ENCODE measurements at regions not wholly inside any gene's neighbourhood (a gene's known extent, or its start where the extent isn't known, plus 50 kb on each side); places are given as distances from the start of the nearest gene placed in this dataset.

DNA sequence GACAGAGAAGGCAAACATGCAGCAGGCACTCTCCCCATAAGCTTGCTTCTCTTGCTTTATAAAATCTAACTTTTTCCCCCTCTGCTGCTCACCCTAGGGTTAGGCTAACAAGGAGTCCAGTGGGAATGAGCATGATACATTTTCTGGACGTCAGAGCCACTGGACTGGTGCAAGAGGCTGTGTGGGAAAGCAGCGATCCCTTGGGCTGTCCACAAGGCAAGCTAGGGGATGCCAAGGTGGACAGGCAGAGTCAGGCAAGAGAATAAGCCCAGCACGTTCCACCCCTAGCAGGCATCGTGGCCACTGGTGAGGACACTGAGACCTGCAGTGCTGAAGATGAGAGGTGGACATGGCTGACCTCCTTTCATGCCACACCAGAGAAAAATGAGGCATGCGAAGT is 290.9 kb upstream of the ZMIZ1 start:
- DNase-seq = no peak

DNA sequence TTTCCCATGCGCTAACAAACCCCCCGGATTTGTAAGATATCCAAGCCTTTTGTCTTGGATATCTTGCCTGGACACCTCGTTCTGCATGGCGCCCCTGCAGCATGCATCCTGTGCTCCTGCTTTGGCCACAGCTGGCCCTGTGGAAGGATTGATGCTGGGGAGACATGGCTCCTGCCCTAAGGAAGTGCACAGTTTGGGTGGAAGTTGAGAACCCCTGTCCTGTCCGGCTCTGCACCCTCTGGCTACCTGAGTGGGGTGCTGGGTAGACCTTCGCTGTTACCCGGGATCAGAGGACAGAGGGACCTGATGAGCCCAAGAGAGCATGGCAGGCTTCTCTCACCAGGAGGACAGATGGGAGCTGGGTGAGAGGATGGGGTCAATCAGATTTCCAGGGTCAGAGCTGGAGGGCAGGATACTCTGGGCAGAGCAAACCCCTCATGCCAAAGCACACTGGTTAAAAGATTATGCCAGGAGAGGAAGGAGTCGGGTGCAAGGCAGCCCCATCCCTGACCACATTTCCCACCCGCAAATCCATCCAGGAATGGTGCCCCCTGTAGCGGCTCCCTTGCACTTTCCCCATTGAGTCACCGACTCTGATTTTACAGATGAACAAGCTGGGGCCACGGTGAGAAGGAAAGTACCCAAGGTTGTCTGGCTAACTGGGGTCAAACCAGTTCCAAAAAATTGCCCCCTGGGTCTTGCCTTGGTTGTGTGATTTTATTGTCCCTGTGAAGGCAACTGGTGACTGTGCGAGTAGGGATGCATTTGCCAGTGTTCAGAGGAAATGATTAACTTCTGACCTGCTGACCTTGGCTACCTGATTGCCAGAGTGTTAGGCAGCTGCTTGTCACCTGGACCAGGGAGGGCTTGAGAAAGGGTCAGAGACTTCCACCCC is 290.1 kb upstream of the ZMIZ1 start:
- no peak for DNase-seq

GRCh38 chr10:78779339-78779955 is 289.3 kb upstream of the ZMIZ1 start:
- DNase-seq = no peak

DNA sequence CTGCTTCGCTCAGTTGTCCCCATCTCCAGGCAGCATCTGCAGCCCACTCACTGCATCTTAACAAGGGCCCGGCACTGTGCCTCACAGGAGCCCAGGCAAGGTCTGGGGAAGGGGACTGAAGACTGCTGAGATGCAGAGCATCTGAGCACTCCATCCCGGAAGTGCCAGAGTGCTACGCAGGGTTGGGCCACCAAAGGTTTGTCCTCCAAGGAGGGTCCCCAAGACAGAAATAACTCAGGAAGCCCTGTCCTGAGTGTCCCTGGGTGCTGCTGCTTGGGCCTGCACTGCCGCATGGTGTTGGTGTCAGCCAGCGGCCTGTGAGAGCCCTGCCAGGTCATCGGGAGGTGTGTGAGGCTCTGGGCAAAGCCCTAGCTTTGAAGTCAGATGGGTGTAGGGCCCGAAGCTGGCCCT is 288.2 kb upstream of the ZMIZ1 start:
- no peak for DNase-seq

DNA sequence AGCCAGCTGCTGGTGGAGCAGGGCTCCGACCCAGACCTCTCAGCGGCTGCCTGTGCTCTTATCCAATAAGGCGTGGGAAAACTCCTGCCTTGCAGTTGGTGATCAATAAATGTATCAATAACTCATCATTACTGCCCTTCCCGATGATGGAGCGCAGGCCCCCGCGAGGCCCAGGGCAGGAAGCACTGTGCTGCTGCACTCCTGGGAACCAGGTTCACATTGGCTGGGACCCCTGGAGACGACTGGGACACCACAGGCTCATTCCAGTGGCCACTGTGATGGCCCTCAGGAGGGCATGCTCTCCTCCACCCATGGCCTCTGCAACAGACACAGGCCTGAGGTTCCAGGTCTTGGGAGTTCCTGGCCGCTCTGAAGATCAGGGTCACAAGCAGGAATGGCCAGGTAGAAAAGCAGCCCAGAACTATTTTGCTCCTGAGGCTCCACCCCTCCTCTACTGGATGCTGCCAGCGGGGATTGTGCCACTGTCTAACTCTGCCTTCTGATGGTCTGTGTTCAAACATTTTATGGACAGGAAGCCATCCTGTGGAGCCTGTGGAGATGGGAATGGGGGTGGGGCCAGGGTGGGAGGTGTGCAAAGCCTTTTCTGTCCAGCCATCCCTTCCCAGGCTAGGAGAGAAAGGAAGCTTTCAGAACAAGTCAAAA is 287.4 kb upstream of the ZMIZ1 start:
- no peak for DNase-seq

DNA sequence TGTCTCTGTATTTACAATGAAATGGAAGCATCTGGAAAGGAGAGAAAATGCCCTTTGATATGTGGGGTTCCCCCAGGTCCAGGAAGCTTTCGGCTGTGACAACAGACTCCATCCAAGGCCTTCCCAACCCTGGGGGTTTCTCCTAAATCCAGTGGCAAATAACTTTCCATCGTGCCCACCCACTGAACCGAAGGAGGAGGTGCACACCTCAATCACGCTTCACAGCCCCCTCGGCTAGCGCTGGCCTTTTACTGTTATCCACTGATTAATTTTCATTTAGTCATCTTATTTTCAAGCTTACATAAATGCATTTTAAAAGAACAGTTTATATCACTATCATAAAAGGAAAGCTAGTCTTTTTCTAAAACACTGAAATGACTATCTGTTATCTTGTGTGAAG is 286.8 kb upstream of the ZMIZ1 start:
- DNase-seq = no peak

DNA sequence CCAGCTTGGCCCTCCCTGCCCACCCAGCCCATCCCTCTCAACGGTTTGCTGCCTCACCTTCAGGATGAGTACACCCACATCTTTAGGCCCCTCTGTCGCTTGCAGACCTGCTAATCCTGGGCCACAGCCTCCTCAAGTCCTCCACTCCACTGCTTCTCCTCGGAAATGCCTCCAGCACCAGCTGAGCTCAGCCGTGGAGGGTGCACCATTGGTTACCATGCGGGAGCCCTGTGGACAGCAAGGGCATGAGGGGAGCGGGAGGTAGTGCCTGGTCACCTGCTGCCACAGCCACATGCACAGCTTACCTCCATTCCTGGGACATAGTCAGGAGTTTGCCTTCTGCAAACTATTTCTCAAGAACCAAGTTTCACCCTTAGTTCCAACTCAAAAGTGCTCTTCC is 286.3 kb upstream of the ZMIZ1 start:
- no peak for DNase-seq

DNA sequence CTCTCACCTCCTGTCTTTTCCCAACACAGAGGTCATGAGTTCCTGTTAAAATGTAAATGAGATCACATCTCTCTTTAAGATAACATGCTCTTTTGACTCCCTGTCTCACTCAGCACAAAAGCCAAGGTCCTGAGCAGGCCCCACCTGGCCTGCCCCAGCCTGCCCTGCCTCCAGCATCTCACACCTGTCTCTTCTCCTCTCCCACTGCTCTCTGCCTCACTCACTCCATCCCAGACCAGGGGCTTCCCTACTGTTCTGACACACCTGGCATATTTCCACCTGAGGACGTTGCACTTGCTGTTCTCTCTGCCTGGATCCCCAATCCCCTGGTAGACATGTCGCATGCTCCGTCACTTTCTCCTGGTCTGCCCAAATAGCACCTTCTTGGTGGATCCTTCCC is 285.0 kb upstream of the ZMIZ1 start:
- no peak for DNase-seq

- DNase-seq = no peak
These were observed 284.2 kb upstream of the ZMIZ1 start for GRCh38 chr10:78784546-78784945.

- DNase-seq = no peak
These were observed 283.7 kb upstream of the ZMIZ1 start for GRCh38 chr10:78785066-78785465.

GRCh38 chr10:78785991-78786390 is 282.8 kb upstream of the ZMIZ1 start:
- no peak for DNase-seq

- no peak for DNase-seq
These were observed 281.6 kb upstream of the ZMIZ1 start for GRCh38 chr10:78787125-78787524.

DNA sequence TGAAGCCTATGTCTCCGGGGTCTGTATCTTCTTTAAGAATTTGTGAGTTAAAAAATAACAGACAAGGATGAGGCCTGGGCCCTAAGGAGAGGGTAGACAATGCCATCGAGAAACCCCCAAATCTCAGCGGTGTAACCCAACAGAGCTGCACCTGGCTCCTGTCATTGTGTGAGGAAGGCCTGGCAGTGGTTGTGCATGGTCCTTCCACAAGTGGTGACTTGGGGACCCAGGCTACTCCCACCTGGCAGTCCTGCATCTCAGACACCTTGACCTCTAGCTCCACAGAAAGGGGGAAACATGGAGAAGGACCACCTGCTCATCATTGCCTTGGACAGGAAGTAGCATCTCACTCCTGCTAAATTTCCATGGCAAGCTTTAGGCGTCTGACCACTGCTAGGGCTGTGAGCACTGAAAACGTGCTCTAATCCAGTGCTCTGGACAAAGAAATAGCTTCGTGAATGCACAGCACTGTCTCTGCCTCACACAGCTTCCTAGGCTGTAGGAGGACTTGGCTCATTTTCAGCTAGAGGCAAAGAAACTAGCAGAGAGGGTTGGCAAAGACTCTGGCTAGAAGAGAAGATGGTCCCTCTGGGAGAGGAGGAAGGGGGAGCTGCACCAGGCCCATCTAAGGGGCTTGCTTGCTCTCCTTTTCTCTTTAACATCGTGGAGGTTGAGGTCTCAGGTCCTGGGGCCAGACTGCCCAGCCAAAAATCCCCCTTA is 273.9 kb upstream of the ZMIZ1 start:
- DNase-seq = no peak

GRCh38 chr10:78798976-78799730 is 269.6 kb upstream of the ZMIZ1 start:
- DNase-seq = no peak

GRCh38 chr10:78800006-78800405 is 268.8 kb upstream of the ZMIZ1 start:
- DNase-seq = no peak

DNA sequence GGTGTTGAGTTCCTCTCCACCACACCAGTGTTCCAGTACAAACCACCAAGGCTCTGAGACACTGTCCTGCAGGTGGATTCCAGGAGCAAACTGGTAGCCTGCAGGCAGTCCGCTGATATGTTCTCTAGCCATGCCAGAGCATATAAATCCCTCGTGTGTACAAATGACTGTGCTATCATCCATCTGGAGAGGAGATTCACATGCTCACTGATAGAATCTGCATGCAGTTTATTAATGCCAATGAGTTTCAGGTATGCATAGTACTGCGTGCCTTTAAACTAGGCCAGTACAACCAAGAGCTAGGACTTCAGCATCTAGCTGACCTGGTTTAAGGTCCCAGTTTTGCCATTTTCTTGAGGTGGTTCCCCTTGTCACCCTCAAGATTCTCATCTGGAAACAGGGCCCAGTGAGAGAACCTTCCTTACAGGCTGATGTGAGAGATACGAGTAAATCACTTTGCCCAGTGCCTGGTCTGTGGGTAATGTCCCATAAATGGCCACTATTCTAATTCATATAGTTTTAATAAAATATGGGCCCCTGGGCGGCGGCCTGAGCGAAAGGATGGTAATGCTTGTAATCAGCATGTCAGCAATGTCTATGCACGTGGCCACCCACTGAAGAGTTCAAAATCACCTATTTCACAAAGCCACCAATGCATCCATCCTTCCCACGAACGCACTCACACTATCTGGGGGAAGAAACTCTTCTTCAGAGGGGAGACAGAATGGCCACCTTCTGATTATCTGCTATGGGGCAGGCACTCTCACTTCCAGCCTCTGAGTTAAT is 268.0 kb upstream of the ZMIZ1 start:
- DNase-seq = no peak

GRCh38 chr10:78802431-78802830 is 266.3 kb upstream of the ZMIZ1 start:
- DNase-seq = no peak

GRCh38 chr10:78802866-78803265 is 265.9 kb upstream of the ZMIZ1 start:
- no peak for DNase-seq

GRCh38 chr10:78803710-78804109 is 265.1 kb upstream of the ZMIZ1 start:
- no peak for DNase-seq

- DNase-seq = no peak
These were observed 264.2 kb upstream of the ZMIZ1 start for GRCh38 chr10:78804411-78805032.

GRCh38 chr10:78805176-78805575 is 263.6 kb upstream of the ZMIZ1 start:
- DNase-seq = peak; percentile 35
